Uterus (tissue), 3 donors: ENCODE measurements at regions not wholly inside any gene's neighbourhood (a gene's known extent, or its start where the extent isn't known, plus 50 kb on each side); places are given as distances from the start of the nearest gene placed in this dataset.

Source experiments
- DNase-seq, 2 donors: peaks; one replicate each; pipeline ENCODE4 v3.0.0-alpha.2; 2019 to 2020
- H3K27ac ChIP-seq, 2 donors: fragments of 200-600 bp; sonication (generic); 1 replicate in 1 of 2; 2 replicates in 1 of 2; pipeline ENCODE4 v1.5.1; 2016 to 2018
- H3K27me3 ChIP-seq, 2 donors: fragments of 200-600 bp; sonication (generic); one replicate each; pipeline ENCODE4 v1.5.1; 2018 to 2019; ENCODE audit warnings: control low read depth in 1 of 2
- H3K36me3 ChIP-seq, 2 donors: fragments of 200-600 bp; sonication (generic); one replicate each; pipeline ENCODE4 v1.5.1; 2019; ENCODE audit warnings: control low read depth in 1 of 2
- H3K4me1 ChIP-seq, 2 donors: fragments of 200-600 bp; sonication (generic); one replicate each; pipeline ENCODE4 v1.5.1; 2018 to 2019; ENCODE audit warnings: control low read depth in 1 of 2
- H3K4me3 ChIP-seq, 2 donors: fragments of 200-600 bp; sonication (generic); 1 replicate in 1 of 2; 2 replicates in 1 of 2; pipeline ENCODE4 v1.5.1; 2018 to 2019; ENCODE audit warnings: mild to moderate bottlenecking in 1 of 2
- H3K9me3 ChIP-seq, 2 donors: fragments of 200-600 bp; sonication (generic); one replicate each; pipeline ENCODE4 v1.5.1; 2019; ENCODE audit warnings: control low read depth in 1 of 2
- POLR2A ChIP-seq, 2 donors: fragments of 450-650 bp; IDR thresholded peaks; one replicate each; pipeline ENCODE4 v1.6.1; 2016; ENCODE audit warnings: antibody characterized with exemption in 2 of 2, mild to moderate bottlenecking in 1 of 2, moderate library complexity in 1 of 2
- intact Hi-C: fragments of 100-400 bp; cut with DNase I; formaldehyde crosslinking; loops from one replicate; pipeline ENCODE4 v1.15.1; 2023; ENCODE audit warnings: low total_unique reads
- TF ChIP-seq, protein P1 (sequence below), 4 experiments: fragments of 200-600 bp in 2 of 4; fragments of 450-650 bp in 2 of 4; sonication (generic) in 2 of 4; IDR thresholded peaks; one replicate each; pipeline ENCODE4 v1.5.1; 2016 to 2019; ENCODE audit warnings: antibody characterized with exemption in 4 of 4, mild to moderate bottlenecking in 2 of 4, moderate library complexity in 1 of 4
- donor health status: DM: yes; HTN: yes; CAD: no.

DNA sequence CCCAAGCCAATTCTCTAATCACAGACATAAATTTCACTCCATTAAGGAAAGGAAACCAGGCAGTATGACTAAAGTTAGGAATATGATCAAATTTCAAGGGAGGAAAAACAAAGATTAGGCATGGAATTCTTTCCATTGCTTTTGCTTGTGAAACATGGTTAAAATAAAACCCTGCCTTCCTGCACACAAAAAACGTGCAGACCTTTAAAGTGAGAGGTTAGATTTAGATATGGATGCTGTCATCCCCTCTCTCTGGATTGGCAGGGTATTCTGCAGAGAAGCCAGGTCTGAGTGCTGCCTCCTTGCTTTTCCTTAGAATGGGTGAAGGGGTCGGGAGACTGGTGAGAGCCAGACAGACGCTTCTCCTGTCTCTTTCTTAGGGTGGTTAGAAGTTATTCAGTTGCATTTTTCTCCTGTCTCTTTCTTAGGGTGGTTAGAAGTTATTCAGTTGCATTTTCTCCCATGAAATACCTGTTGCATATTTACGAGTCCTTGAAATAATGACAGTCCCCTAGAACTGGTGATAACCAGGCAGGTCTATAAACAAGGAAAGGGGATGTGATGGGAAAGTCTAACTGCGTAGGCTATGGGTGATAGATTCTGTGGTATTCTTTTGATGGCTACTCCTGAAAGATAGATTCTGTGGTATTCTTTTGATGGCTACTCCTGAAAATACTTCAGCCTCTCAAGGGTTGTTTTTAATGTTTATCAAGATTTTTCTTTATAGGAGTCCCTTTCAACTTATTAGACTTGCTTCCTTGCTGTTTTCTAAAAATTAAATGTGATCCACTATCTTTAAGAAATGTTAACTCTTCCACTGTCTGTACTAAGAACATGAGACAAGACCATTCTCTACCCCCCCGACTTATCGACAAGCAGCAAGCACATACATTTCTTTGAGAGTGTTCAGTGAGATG lies 163.6 kb downstream of the SPRY1 start:
- H3K4me3 ChIP-seq, result no peak overlapping the region
- no peak for DNase-seq
- peaks cover 0 to 11% of the 10 kb centered on the region in 2 donors for H3K4me1 ChIP-seq
- intact Hi-C loops, result no loop called here
- H3K36me3 ChIP-seq, result no peaks in the 10 kb centered on the region
- H3K27me3 ChIP-seq, result no peaks in the 10 kb centered on the region
- H3K27ac ChIP-seq, result no peak overlapping the region
- no peak for TF ChIP-seq POLR2A (IDR thresholded peaks at IDR 0.05)
- TF ChIP-seq, protein P1, sequence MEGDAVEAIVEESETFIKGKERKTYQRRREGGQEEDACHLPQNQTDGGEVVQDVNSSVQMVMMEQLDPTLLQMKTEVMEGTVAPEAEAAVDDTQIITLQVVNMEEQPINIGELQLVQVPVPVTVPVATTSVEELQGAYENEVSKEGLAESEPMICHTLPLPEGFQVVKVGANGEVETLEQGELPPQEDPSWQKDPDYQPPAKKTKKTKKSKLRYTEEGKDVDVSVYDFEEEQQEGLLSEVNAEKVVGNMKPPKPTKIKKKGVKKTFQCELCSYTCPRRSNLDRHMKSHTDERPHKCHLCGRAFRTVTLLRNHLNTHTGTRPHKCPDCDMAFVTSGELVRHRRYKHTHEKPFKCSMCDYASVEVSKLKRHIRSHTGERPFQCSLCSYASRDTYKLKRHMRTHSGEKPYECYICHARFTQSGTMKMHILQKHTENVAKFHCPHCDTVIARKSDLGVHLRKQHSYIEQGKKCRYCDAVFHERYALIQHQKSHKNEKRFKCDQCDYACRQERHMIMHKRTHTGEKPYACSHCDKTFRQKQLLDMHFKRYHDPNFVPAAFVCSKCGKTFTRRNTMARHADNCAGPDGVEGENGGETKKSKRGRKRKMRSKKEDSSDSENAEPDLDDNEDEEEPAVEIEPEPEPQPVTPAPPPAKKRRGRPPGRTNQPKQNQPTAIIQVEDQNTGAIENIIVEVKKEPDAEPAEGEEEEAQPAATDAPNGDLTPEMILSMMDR (IDR thresholded peaks at IDR 0.05), result no peak
- H3K9me3 ChIP-seq, result no peaks in the 10 kb centered on the region

DNA sequence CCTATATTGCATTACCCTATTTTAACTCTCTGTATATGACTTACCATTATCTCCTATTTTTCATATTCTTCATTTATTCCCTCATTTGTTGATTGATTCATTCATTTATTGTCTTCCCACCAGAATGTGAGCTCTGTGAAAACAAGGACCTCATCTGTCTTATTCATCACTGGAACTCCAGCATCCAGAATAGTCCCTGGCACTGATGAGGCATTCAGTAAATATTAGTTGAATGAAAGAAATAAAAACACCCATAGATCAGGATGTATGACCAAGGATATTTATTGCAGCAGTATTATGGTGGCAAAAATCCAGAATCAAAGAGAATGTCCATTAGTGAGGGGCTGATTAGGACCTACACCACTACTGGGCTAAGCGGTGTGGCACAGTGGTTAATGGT lies 164.9 kb downstream of the SPRY1 start:
- intact Hi-C loops, result no loop called here
- no peak for DNase-seq
- H3K4me1 ChIP-seq, result no peaks in the 10 kb centered on the region
- TF ChIP-seq POLR2A (IDR thresholded peaks at IDR 0.05), result no peak
- TF ChIP-seq, protein P1 (IDR thresholded peaks at IDR 0.05), result no peak
- H3K4me3 ChIP-seq, result no peak overlapping the region
- H3K27me3 ChIP-seq, result no peaks in the 10 kb centered on the region
- no peak overlapping the region for H3K27ac ChIP-seq
- H3K9me3 ChIP-seq, result no peaks in the 10 kb centered on the region
- H3K36me3 ChIP-seq, result no peaks in the 10 kb centered on the region

- intact Hi-C loops, result no loop called here
- Histone ChIP-seq H3K36me3 (no peaks in the 10 kb centered on the region), H3K4me3 (no peak overlapping the region), H3K4me1 (no peaks in the 10 kb centered on the region), H3K27ac (no peak overlapping the region), H3K27me3 (no peaks in the 10 kb centered on the region), H3K9me3 (peaks cover 0 to 4% of the 10 kb centered on the region in 2 donors)
- TF ChIP-seq, protein P1 (IDR thresholded peaks at IDR 0.05), result no peak
- no peak for TF ChIP-seq POLR2A (IDR thresholded peaks at IDR 0.05)
- DNase-seq, result no peak
These were observed 166.6 kb downstream of the SPRY1 start for GRCh38 chr4:123562994-123563750.

DNA sequence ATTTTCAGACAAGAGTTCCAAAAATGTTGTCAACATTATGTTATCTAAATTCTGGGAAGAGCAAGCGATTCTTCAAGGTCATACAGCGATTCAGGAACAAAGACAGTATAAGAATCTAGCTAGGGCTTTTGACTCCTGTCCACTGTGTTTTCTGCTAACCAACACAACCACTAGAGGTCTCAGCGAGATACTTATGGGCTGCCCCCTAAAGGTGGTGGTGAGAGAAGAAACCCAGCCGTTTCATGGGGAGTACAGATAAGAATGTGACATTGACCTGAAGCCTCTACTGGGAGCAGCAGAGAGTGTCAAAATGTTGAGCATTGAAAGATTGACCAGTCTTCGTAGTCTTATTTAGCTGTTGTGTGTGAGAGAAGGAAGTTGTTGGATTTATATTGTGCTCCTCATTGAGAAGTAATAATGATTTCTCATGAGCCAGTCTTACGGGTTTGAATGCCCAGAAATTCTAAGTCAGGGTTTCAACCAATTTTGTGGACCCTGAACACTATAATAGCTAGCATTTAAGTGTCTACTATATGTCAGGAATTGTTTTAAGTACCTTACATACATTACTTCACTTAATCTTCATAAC lies 168.3 kb downstream of the SPRY1 start:
- intact Hi-C loops, result no loop called here
- H3K27ac ChIP-seq, result no peak overlapping the region
- TF ChIP-seq POLR2A (IDR thresholded peaks at IDR 0.05), result no peak
- TF ChIP-seq, protein P1 (IDR thresholded peaks at IDR 0.05), result peak; percentile 36 to 50 (median 41)
- H3K9me3 ChIP-seq, result peaks cover 0 to 4% of the 10 kb centered on the region in 2 donors
- DNase-seq, result no peak
- H3K4me3 ChIP-seq, result no peak overlapping the region
- no peaks in the 10 kb centered on the region for H3K27me3 ChIP-seq
- no peaks in the 10 kb centered on the region for H3K4me1 ChIP-seq
- H3K36me3 ChIP-seq, result no peaks in the 10 kb centered on the region
